GM23338 (cell line): ENCODE measurements at regions not wholly inside any gene's neighbourhood (a gene's known extent, or its start where the extent isn't known, plus 50 kb on each side); places are given as distances from the start of the nearest gene placed in this dataset.

Source experiments
- ATAC-seq: fragments of 200-7000 bp; cut with Tn5 transposase; 3 replicates; pipeline ENCODE4 v1.9.1; 2020
- DNase-seq: peaks from one replicate; pipeline ENCODE4 v3.0.0-alpha.2; 2015; ENCODE audit warnings: low spot score
- H2AFZ ChIP-seq: fragments of 200-600 bp; sonication (generic); 2 replicates; pipeline ENCODE4 v1.8.0; 2016; ENCODE audit warnings: antibody characterized with exemption, mild to moderate bottlenecking, moderate library complexity
- H3F3A ChIP-seq: fragments of 200-600 bp; sonication (generic); replicated peaks from 2 replicates; pipeline ENCODE4 v1.8.0; 2017; ENCODE audit warnings: antibody characterized with exemption, mixed run types, low read depth
- H3K27ac ChIP-seq: fragments of 200-600 bp; sonication (generic); 2 replicates; pipeline ENCODE4 v1.6.1; 2016; ENCODE audit warnings: low read depth
- H3K27me3 ChIP-seq: fragments of 200-600 bp; sonication (generic); 2 replicates; pipeline ENCODE4 v1.8.0; 2016; ENCODE audit warnings: mild to moderate bottlenecking, mixed run types, moderate library complexity; ENCODE audit not compliant: insufficient read depth
- H3K36me3 ChIP-seq: fragments of 200-600 bp; sonication (generic); 2 replicates; pipeline ENCODE4 v1.8.0; 2016; ENCODE audit warnings: mild to moderate bottlenecking; ENCODE audit not compliant: insufficient read depth
- H3K4me1 ChIP-seq: fragments of 200-600 bp; sonication (generic); 2 replicates; pipeline ENCODE4 v1.8.0; 2016; ENCODE audit warnings: mild to moderate bottlenecking, moderate library complexity; ENCODE audit not compliant: insufficient read depth
- H3K4me2 ChIP-seq: fragments of 200-600 bp; sonication (generic); 2 replicates; pipeline ENCODE4 v1.7.1; 2017; ENCODE audit warnings: mixed run types
- H3K4me3 ChIP-seq: fragments of 200-600 bp; sonication (generic); 2 replicates; pipeline ENCODE4 v1.6.1; 2016; ENCODE audit warnings: mixed run types
- H3K79me2 ChIP-seq: fragments of 200-600 bp; sonication (generic); replicated peaks from 2 replicates; pipeline ENCODE4 v1.8.0; 2017; ENCODE audit warnings: mild to moderate bottlenecking; ENCODE audit not compliant: insufficient read depth
- H3K9me2 ChIP-seq: fragments of 200-600 bp; sonication (generic); 2 replicates; pipeline ENCODE4 v1.8.0; 2017; ENCODE audit not compliant: insufficient read depth
- H4K20me1 ChIP-seq: fragments of 200-600 bp; sonication (generic); replicated peaks from 2 replicates; pipeline ENCODE4 v1.8.0; 2017; ENCODE audit warnings: mild to moderate bottlenecking; ENCODE audit not compliant: insufficient read depth
- H3K27ac Mint-ChIP-seq: 2 replicates; pipeline ENCODE4 v1.8.0; 2020; ENCODE audit warnings: inconsistent platforms, mild to moderate bottlenecking, moderate library complexity, mixed read lengths
- H3K27me3 Mint-ChIP-seq: 3 replicates; pipeline ENCODE4 v1.8.0; 2022; ENCODE audit warnings: low read depth, mild to moderate bottlenecking, moderate library complexity, mixed read lengths, inconsistent platforms; ENCODE audit not compliant: insufficient read depth, poor library complexity
- H3K36me3 Mint-ChIP-seq: 3 replicates; pipeline ENCODE4 v1.8.0; 2021; ENCODE audit warnings: low read depth, mild to moderate bottlenecking, inconsistent platforms, moderate library complexity, mixed read lengths
- H3K4me1 Mint-ChIP-seq: 3 replicates; pipeline ENCODE4 v1.8.0; 2020; ENCODE audit warnings: mild to moderate bottlenecking, inconsistent platforms, mixed read lengths
- H3K4me3 Mint-ChIP-seq: 3 replicates; pipeline ENCODE4 v1.8.0; 2021; ENCODE audit warnings: moderate library complexity, mild to moderate bottlenecking, inconsistent platforms, mixed read lengths
- H3K9me3 Mint-ChIP-seq: 3 replicates; pipeline ENCODE4 v1.8.0; 2020; ENCODE audit warnings: moderate library complexity, mild to moderate bottlenecking, inconsistent platforms, mixed read lengths
- CREB1 ChIP-seq: fragments of 250-450 bp; sonication (Bioruptor Pico); IDR thresholded peaks from 2 replicates; pipeline ENCODE4 v1.5.0; 2020; ENCODE audit warnings: low read depth, mild to moderate bottlenecking, moderate library complexity
- EZH2 ChIP-seq: fragments of 200-600 bp; sonication (generic); IDR thresholded peaks from one replicate; pipeline ENCODE4 v1.8.0; 2017; ENCODE audit warnings: antibody characterized with exemption, mild to moderate bottlenecking, low read depth; ENCODE audit not compliant: unreplicated experiment
- EZH2phosphoT487 ChIP-seq: fragments of 200-600 bp; sonication (generic); IDR thresholded peaks from one replicate; pipeline ENCODE4 v1.8.1; 2018; ENCODE audit warnings: antibody characterized with exemption; ENCODE audit not compliant: unreplicated experiment
- JUNB ChIP-seq: IDR thresholded peaks from one replicate; pipeline ENCODE4 v1.6.1; 2016; ENCODE audit warnings: antibody characterized with exemption; ENCODE audit not compliant: unreplicated experiment
- NANOG ChIP-seq: IDR thresholded peaks from 2 replicates; pipeline ENCODE4 v1.6.1; 2016; ENCODE audit warnings: antibody characterized with exemption, borderline replicate concordance
- POLR2AphosphoS5 ChIP-seq: IDR thresholded peaks from 2 replicates; pipeline ENCODE4 v1.6.1; 2016; ENCODE audit warnings: antibody characterized with exemption, low read depth
- STAT1 ChIP-seq: IDR thresholded peaks from one replicate; pipeline ENCODE4 v1.6.1; 2016; ENCODE audit warnings: antibody characterized with exemption; ENCODE audit not compliant: unreplicated experiment
- ZNF114 ChIP-seq: fragments of 250-450 bp; sonication (Bioruptor Pico); IDR thresholded peaks from 2 replicates; pipeline ENCODE4 v1.5.0; 2020; ENCODE audit warnings: mild to moderate bottlenecking, moderate library complexity
- ZNF331 ChIP-seq: fragments of 250-450 bp; sonication (Bioruptor Pico); IDR thresholded peaks from 2 replicates; pipeline ENCODE4 v1.5.0; 2020; ENCODE audit warnings: low read depth, mild to moderate bottlenecking, moderate library complexity
- TF ChIP-seq, protein P1 (sequence below), 2 experiments: fragments of 200-600 bp in 1 of 2; sonication (generic) in 1 of 2; conservative IDR thresholded peaks; 2 replicates each; pipeline versions ENCODE4 v1.5.1 to v1.6.1; 2016 to 2017; ENCODE audit warnings: antibody characterized with exemption in 2 of 2, low read depth in 2 of 2, mild to moderate bottlenecking in 2 of 2, moderate library complexity in 1 of 2
- TF ChIP-seq, protein P2 (sequence below): fragments of 250-450 bp; sonication (Bioruptor Pico); IDR thresholded peaks from 2 replicates; pipeline ENCODE4 v1.5.0; 2020; ENCODE audit warnings: mild to moderate bottlenecking, moderate library complexity
- TF ChIP-seq, protein P3 (sequence below): IDR thresholded peaks from one replicate; pipeline ENCODE4 v1.6.1; 2018; ENCODE audit warnings: antibody characterized with exemption; ENCODE audit not compliant: unreplicated experiment
- TF ChIP-seq, protein P4 (sequence below): IDR thresholded peaks from 2 replicates; pipeline ENCODE4 v1.6.1; 2016; ENCODE audit warnings: antibody characterized with exemption

DNA sequence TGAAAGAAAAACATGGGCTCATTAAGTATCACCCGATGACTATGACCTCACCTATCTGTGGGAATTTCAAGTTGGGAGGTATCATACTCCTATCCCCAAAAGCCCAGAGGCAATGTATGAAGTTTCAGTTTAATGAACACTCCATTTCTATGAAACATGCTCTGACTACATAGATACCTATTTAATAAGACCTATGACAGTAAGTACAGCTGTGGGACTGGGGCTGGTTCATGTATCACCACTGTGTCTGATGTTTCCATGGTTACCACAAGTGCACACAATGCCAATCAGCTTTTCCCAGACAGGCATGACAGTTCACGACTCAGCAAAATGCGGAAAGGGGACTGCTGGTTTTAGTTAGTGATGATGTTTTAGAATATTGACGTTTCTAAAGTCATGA is 167.7 kb downstream of the SIPA1L2 start:
- H3K4me3 Mint-ChIP-seq, result no peak overlapping the region
- Histone ChIP-seq H3K27me3 (peaks cover 18% of the 10 kb centered on the region; the same call in 1 of the 2 replicates), H3K9me2 (peaks cover 4% of the 10 kb centered on the region; the same call in 1 of the 2 replicates), H3K4me1 (peaks cover 21% of the 10 kb centered on the region), H2AFZ (no peak overlapping the region), H3F3A (no peaks in the 10 kb centered on the region), H4K20me1 (no peaks in the 10 kb centered on the region), H3K79me2 (no peaks in the 10 kb centered on the region), H3K36me3 (no peaks in the 10 kb centered on the region), H3K27ac (no peak overlapping the region), H3K4me3 (no peak overlapping the region), H3K4me2 (no peak overlapping the region)
- peaks cover 20% of the 10 kb centered on the region for H3K4me1 Mint-ChIP-seq
- peaks cover 10% of the 10 kb centered on the region for H3K36me3 Mint-ChIP-seq
- DNase-seq (no peak), ATAC-seq (no peak)
- H3K27ac Mint-ChIP-seq, result no peak overlapping the region
- no peaks in the 10 kb centered on the region for H3K9me3 Mint-ChIP-seq
- H3K27me3 Mint-ChIP-seq, result peaks cover 10% of the 10 kb centered on the region
- no peak for TF ChIP-seq EZH2
- no peak for TF ChIP-seq NANOG
- TF ChIP-seq, protein P1, sequence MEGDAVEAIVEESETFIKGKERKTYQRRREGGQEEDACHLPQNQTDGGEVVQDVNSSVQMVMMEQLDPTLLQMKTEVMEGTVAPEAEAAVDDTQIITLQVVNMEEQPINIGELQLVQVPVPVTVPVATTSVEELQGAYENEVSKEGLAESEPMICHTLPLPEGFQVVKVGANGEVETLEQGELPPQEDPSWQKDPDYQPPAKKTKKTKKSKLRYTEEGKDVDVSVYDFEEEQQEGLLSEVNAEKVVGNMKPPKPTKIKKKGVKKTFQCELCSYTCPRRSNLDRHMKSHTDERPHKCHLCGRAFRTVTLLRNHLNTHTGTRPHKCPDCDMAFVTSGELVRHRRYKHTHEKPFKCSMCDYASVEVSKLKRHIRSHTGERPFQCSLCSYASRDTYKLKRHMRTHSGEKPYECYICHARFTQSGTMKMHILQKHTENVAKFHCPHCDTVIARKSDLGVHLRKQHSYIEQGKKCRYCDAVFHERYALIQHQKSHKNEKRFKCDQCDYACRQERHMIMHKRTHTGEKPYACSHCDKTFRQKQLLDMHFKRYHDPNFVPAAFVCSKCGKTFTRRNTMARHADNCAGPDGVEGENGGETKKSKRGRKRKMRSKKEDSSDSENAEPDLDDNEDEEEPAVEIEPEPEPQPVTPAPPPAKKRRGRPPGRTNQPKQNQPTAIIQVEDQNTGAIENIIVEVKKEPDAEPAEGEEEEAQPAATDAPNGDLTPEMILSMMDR (conservative IDR thresholded peaks at IDR 0.05; ENCODE audit: low read depth in 2 of 2), result no peak
- no peak for TF ChIP-seq EZH2phosphoT487
- no peak for TF ChIP-seq ZNF114 (CRISPR knock-in tag)
- no peak for TF ChIP-seq STAT1
- TF ChIP-seq, protein P2, sequence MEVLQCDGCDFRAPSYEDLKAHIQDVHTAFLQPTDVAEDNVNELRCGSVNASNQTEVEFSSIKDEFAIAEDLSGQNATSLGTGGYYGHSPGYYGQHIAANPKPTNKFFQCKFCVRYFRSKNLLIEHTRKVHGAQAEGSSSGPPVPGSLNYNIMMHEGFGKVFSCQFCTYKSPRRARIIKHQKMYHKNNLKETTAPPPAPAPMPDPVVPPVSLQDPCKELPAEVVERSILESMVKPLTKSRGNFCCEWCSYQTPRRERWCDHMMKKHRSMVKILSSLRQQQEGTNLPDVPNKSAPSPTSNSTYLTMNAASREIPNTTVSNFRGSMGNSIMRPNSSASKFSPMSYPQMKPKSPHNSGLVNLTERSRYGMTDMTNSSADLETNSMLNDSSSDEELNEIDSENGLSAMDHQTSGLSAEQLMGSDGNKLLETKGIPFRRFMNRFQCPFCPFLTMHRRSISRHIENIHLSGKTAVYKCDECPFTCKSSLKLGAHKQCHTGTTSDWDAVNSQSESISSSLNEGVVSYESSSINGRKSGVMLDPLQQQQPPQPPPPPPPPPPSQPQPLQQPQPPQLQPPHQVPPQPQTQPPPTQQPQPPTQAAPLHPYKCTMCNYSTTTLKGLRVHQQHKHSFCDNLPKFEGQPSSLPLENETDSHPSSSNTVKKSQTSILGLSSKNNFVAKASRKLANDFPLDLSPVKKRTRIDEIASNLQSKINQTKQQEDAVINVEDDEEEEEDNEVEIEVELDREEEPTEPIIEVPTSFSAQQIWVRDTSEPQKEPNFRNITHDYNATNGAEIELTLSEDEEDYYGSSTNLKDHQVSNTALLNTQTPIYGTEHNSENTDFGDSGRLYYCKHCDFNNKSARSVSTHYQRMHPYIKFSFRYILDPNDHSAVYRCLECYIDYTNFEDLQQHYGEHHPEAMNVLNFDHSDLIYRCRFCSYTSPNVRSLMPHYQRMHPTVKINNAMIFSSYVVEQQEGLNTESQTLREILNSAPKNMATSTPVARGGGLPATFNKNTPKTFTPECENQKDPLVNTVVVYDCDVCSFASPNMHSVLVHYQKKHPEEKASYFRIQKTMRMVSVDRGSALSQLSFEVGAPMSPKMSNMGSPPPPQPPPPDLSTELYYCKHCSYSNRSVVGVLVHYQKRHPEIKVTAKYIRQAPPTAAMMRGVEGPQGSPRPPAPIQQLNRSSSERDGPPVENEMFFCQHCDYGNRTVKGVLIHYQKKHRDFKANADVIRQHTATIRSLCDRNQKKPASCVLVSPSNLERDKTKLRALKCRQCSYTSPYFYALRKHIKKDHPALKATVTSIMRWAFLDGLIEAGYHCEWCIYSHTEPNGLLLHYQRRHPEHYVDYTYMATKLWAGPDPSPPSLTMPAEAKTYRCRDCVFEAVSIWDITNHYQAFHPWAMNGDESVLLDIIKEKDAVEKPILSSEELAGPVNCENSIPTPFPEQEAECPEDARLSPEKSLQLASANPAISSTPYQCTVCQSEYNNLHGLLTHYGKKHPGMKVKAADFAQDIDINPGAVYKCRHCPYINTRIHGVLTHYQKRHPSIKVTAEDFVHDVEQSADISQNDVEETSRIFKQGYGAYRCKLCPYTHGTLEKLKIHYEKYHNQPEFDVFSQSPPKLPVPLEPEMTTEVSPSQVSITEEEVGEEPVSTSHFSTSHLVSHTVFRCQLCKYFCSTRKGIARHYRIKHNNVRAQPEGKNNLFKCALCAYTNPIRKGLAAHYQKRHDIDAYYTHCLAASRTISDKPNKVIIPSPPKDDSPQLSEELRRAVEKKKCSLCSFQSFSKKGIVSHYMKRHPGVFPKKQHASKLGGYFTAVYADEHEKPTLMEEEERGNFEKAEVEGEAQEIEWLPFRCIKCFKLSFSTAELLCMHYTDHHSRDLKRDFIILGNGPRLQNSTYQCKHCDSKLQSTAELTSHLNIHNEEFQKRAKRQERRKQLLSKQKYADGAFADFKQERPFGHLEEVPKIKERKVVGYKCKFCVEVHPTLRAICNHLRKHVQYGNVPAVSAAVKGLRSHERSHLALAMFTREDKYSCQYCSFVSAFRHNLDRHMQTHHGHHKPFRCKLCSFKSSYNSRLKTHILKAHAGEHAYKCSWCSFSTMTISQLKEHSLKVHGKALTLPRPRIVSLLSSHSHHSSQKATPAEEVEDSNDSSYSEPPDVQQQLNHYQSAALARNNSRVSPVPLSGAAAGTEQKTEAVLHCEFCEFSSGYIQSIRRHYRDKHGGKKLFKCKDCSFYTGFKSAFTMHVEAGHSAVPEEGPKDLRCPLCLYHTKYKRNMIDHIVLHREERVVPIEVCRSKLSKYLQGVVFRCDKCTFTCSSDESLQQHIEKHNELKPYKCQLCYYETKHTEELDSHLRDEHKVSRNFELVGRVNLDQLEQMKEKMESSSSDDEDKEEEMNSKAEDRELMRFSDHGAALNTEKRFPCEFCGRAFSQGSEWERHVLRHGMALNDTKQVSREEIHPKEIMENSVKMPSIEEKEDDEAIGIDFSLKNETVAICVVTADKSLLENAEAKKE, result no peak
- no peak for TF ChIP-seq JUNB
- TF ChIP-seq, protein P3, sequence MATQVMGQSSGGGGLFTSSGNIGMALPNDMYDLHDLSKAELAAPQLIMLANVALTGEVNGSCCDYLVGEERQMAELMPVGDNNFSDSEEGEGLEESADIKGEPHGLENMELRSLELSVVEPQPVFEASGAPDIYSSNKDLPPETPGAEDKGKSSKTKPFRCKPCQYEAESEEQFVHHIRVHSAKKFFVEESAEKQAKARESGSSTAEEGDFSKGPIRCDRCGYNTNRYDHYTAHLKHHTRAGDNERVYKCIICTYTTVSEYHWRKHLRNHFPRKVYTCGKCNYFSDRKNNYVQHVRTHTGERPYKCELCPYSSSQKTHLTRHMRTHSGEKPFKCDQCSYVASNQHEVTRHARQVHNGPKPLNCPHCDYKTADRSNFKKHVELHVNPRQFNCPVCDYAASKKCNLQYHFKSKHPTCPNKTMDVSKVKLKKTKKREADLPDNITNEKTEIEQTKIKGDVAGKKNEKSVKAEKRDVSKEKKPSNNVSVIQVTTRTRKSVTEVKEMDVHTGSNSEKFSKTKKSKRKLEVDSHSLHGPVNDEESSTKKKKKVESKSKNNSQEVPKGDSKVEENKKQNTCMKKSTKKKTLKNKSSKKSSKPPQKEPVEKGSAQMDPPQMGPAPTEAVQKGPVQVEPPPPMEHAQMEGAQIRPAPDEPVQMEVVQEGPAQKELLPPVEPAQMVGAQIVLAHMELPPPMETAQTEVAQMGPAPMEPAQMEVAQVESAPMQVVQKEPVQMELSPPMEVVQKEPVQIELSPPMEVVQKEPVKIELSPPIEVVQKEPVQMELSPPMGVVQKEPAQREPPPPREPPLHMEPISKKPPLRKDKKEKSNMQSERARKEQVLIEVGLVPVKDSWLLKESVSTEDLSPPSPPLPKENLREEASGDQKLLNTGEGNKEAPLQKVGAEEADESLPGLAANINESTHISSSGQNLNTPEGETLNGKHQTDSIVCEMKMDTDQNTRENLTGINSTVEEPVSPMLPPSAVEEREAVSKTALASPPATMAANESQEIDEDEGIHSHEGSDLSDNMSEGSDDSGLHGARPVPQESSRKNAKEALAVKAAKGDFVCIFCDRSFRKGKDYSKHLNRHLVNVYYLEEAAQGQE, result no peak
- TF ChIP-seq CREB1 (CRISPR knock-in tag), result no peak
- TF ChIP-seq ZNF331 (CRISPR knock-in tag), result no peak
- TF ChIP-seq, protein P4, sequence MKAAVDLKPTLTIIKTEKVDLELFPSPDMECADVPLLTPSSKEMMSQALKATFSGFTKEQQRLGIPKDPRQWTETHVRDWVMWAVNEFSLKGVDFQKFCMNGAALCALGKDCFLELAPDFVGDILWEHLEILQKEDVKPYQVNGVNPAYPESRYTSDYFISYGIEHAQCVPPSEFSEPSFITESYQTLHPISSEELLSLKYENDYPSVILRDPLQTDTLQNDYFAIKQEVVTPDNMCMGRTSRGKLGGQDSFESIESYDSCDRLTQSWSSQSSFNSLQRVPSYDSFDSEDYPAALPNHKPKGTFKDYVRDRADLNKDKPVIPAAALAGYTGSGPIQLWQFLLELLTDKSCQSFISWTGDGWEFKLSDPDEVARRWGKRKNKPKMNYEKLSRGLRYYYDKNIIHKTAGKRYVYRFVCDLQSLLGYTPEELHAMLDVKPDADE, result no peak
- TF ChIP-seq POLR2AphosphoS5, result no peak
